ENCODE measurements at regions not wholly inside any gene's neighbourhood (a gene's known extent, or its start where the extent isn't known, plus 50 kb on each side); places are given as distances from the start of the nearest gene placed in this dataset.

DNA sequence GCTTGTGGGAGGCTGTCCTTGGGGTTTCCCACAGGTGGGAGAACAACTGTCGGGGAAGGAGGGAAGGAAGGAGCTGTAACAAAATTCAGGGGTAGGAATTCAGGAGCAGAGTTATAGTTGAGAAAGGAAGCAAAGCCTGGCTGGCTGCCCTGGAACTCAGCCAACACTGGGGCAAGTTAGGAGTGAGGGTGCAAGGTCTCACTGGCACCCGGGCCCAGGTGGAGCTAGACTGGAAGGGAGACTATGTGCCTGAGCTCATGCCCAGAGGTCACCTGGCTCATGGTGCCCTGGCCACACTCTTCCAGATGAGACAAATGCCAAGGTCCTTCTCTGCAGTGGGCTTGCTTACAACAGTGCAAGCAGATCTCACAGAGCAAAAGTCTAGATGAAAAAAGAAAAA lies 75.6 kb upstream of the ARHGAP28 start:
- TF ChIP-seq, protein P1, sequence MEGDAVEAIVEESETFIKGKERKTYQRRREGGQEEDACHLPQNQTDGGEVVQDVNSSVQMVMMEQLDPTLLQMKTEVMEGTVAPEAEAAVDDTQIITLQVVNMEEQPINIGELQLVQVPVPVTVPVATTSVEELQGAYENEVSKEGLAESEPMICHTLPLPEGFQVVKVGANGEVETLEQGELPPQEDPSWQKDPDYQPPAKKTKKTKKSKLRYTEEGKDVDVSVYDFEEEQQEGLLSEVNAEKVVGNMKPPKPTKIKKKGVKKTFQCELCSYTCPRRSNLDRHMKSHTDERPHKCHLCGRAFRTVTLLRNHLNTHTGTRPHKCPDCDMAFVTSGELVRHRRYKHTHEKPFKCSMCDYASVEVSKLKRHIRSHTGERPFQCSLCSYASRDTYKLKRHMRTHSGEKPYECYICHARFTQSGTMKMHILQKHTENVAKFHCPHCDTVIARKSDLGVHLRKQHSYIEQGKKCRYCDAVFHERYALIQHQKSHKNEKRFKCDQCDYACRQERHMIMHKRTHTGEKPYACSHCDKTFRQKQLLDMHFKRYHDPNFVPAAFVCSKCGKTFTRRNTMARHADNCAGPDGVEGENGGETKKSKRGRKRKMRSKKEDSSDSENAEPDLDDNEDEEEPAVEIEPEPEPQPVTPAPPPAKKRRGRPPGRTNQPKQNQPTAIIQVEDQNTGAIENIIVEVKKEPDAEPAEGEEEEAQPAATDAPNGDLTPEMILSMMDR (IDR thresholded peaks at IDR 0.05; ENCODE audit: low read depth, low read length, missing input control) = no peak
- TF ChIP-seq EGR1 (IDR thresholded peaks at IDR 0.05; ENCODE audit: low read depth in 2 of 2) (no peak), JUND (IDR thresholded peaks at IDR 0.05) (no peak), TAF1 (conservative IDR thresholded peaks at IDR 0.05) (no peak), GABPA (IDR thresholded peaks at IDR 0.05 in 1 of 2, conservative IDR thresholded peaks at IDR 0.05 in 1 of 2) (no peak), RXRA (IDR thresholded peaks at IDR 0.05) (no peak)
- TF ChIP-seq, protein P2, sequence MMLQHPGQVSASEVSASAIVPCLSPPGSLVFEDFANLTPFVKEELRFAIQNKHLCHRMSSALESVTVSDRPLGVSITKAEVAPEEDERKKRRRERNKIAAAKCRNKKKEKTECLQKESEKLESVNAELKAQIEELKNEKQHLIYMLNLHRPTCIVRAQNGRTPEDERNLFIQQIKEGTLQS (IDR thresholded peaks at IDR 0.05) = no peak
- TF ChIP-seq, protein P3, sequence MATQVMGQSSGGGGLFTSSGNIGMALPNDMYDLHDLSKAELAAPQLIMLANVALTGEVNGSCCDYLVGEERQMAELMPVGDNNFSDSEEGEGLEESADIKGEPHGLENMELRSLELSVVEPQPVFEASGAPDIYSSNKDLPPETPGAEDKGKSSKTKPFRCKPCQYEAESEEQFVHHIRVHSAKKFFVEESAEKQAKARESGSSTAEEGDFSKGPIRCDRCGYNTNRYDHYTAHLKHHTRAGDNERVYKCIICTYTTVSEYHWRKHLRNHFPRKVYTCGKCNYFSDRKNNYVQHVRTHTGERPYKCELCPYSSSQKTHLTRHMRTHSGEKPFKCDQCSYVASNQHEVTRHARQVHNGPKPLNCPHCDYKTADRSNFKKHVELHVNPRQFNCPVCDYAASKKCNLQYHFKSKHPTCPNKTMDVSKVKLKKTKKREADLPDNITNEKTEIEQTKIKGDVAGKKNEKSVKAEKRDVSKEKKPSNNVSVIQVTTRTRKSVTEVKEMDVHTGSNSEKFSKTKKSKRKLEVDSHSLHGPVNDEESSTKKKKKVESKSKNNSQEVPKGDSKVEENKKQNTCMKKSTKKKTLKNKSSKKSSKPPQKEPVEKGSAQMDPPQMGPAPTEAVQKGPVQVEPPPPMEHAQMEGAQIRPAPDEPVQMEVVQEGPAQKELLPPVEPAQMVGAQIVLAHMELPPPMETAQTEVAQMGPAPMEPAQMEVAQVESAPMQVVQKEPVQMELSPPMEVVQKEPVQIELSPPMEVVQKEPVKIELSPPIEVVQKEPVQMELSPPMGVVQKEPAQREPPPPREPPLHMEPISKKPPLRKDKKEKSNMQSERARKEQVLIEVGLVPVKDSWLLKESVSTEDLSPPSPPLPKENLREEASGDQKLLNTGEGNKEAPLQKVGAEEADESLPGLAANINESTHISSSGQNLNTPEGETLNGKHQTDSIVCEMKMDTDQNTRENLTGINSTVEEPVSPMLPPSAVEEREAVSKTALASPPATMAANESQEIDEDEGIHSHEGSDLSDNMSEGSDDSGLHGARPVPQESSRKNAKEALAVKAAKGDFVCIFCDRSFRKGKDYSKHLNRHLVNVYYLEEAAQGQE (IDR thresholded peaks at IDR 0.05) = no peak
- TF ChIP-seq, protein P4, sequence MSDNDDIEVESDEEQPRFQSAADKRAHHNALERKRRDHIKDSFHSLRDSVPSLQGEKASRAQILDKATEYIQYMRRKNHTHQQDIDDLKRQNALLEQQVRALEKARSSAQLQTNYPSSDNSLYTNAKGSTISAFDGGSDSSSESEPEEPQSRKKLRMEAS (IDR thresholded peaks at IDR 0.05) = no peak
